Heart left ventricle (tissue), 16 donors: ENCODE measurements at regions not wholly inside any gene's neighbourhood (a gene's known extent, or its start where the extent isn't known, plus 50 kb on each side); places are given as distances from the start of the nearest gene placed in this dataset.
"Not testable (repeated sequence)": the region's sequence is repeated elsewhere in the genome, so short reads cannot be mapped to it uniquely, and the experiment has no call there.

Experiments
- ATAC-seq, 4 donors: fragments of 200-7000 bp; cut with Tn5 transposase; one replicate each; pipeline ENCODE4 v1.9.1; 2020 to 2022; ENCODE audit warnings: moderate library complexity in 4 of 4, mild to moderate bottlenecking in 3 of 4, moderate number of reproducible peaks in 1 of 4
- DNase-seq, 5 donors: peaks; one replicate each; pipeline ENCODE4 v3.0.0-alpha.2; 2020
- H3K27ac ChIP-seq, 12 donors: fragments of 200-600 bp; sonication (generic) in 4 of 12; one replicate each; pipeline versions ENCODE4 v1.5.0 to v1.8.0; 2016 to 2022; ENCODE audit warnings: mild to moderate bottlenecking in 2 of 12
- H3K27me3 ChIP-seq, 9 donors: fragments of 200-600 bp; sonication (generic) in 2 of 9; one replicate each; pipeline versions ENCODE4 v1.5.1 to v1.8.0; 2016 to 2022; ENCODE audit warnings: mild to moderate bottlenecking in 3 of 9
- H3K36me3 ChIP-seq, 9 donors: fragments of 200-600 bp; sonication (generic) in 2 of 9; one replicate each; pipeline versions ENCODE4 v1.5.0 to v1.8.0; 2018 to 2022; ENCODE audit warnings: mild to moderate bottlenecking in 2 of 9
- H3K4me1 ChIP-seq, 12 donors: fragments of 200-600 bp; sonication (generic) in 4 of 12; one replicate each; pipeline versions ENCODE4 v1.5.0 to v1.8.0; 2016 to 2022; ENCODE audit warnings: mild to moderate bottlenecking in 3 of 12
- H3K4me3 ChIP-seq, 12 donors: fragments of 200-600 bp; sonication (generic) in 4 of 12; one replicate each; pipeline versions ENCODE4 v1.5.0 to v1.8.0; 2017 to 2022; ENCODE audit warnings: mild to moderate bottlenecking in 9 of 12, moderate library complexity in 4 of 12
- H3K9me3 ChIP-seq, 12 donors: fragments of 200-600 bp; sonication (generic) in 4 of 12; one replicate each; pipeline versions ENCODE4 v1.5.0 to v1.8.0; 2016 to 2022; ENCODE audit warnings: mild to moderate bottlenecking in 1 of 12
- POLR2A ChIP-seq, 2 donors: fragments of 450-650 bp; IDR thresholded peaks; one replicate each; pipeline ENCODE4 v1.6.1; 2017; ENCODE audit warnings: antibody characterized with exemption in 2 of 2, mild to moderate bottlenecking in 2 of 2, moderate library complexity in 2 of 2
- WGBS, 4 donors: extraction: QIAGEN DNeasy Blood & Tissue Kit in 2 of 4; methylation state at CpG; one replicate each; pipeline versions ENCODE4 v1.1.5 to v1.1.7; 2013 to 2018; 5-methylcytosine and 5-hydroxymethylcytosine counted together
- intact Hi-C, 10 donors: fragments of 100-400 bp; cut with DNase I; formaldehyde crosslinking; loops; one replicate each; pipeline versions ENCODE4 v1.11.1 to v1.14.2; 2022
- TF ChIP-seq, protein P1 (sequence below), 12 donors: fragments of 200-600 bp; sonication (generic) in 4 of 12; IDR thresholded peaks; one replicate each; pipeline versions ENCODE4 v1.5.0 to v1.8.0; 2018 to 2022; ENCODE audit warnings: antibody characterized with exemption in 12 of 12, mild to moderate bottlenecking in 5 of 12
- donor health status: ischemic (EF 13 %, LVEDD 7.1; RV severe dilation, severe dysfunction).
- donor health status: healthy with polysubstance abuse.
- donor health status: DM: no; HTN: yes; CAD: no.
- donor health status: DM: no; HTN: no; CAD: no.
- donor health status: ischemic (EF 25% LVEDD 6.9; RV normal size, moderate dysfunction).
- donor health status: ischemic (EF 25% LVEDD 5.7; RV mildly dilated, moderate dysfunction).
- donor health status: healthy.
- donor health status: DM: yes; HTN: yes; CAD: no.
- donor health status: ischemic (EF 35%, LVEDD 5.7; RV mildly dilated, moderate dysfunction).
- donor health status: nonischemic (EF 11% LVEDD 7.7; RV severe dilation, severe dysfunction).
- donor health status: DM: yes; HTN: yes; CAD: no.
- donor health status: PGD.
- donor health status: ischemic (EF 29% LVEDD 5.4; RV normal size, mild dysfunction).
- donor health status: nonischemic (EF 23%, LVEDD 6.1; RV moderate dilation, normal function).

DNA sequence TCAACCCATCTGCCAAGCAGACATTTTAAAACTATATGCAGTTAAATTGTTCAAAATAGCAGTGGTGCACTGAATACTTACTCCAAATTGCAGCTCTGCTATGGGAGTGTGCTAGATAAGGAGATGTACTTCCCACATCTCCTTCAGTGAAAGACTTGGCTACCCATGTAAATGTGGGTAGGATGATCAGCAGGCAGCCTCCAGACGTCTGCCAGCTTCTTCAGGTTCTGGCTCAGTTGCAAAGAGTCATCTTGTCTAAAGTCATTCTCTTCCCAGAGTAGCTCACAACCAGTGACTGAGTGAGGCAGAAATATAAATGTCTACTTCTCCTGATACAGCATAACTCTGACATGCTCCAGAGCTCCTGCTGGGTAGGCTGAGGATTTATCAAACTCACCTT, 1050.0 kb upstream of the CDH10 start:
- no peak for DNase-seq
- TF ChIP-seq, protein P1, sequence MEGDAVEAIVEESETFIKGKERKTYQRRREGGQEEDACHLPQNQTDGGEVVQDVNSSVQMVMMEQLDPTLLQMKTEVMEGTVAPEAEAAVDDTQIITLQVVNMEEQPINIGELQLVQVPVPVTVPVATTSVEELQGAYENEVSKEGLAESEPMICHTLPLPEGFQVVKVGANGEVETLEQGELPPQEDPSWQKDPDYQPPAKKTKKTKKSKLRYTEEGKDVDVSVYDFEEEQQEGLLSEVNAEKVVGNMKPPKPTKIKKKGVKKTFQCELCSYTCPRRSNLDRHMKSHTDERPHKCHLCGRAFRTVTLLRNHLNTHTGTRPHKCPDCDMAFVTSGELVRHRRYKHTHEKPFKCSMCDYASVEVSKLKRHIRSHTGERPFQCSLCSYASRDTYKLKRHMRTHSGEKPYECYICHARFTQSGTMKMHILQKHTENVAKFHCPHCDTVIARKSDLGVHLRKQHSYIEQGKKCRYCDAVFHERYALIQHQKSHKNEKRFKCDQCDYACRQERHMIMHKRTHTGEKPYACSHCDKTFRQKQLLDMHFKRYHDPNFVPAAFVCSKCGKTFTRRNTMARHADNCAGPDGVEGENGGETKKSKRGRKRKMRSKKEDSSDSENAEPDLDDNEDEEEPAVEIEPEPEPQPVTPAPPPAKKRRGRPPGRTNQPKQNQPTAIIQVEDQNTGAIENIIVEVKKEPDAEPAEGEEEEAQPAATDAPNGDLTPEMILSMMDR (IDR thresholded peaks at IDR 0.05): no peak
- TF ChIP-seq POLR2A (IDR thresholded peaks at IDR 0.05): no peak
- 8 to 41% (median 22%) methylated on average over 1 of the region's 1 CpG for WGBS, 4 donors
- H3K27ac ChIP-seq: no peak overlapping the region
- H3K36me3 ChIP-seq: no peaks in the 10 kb centered on the region
- peaks cover 0 to 4% (median 0%) of the 10 kb centered on the region in 12 donors for H3K9me3 ChIP-seq
- no peaks in the 10 kb centered on the region for H3K4me1 ChIP-seq
- no peak for ATAC-seq
- intact Hi-C loops: no loop called here
- H3K4me3 ChIP-seq: no peak overlapping the region
- H3K27me3 ChIP-seq: no peaks in the 10 kb centered on the region

DNA sequence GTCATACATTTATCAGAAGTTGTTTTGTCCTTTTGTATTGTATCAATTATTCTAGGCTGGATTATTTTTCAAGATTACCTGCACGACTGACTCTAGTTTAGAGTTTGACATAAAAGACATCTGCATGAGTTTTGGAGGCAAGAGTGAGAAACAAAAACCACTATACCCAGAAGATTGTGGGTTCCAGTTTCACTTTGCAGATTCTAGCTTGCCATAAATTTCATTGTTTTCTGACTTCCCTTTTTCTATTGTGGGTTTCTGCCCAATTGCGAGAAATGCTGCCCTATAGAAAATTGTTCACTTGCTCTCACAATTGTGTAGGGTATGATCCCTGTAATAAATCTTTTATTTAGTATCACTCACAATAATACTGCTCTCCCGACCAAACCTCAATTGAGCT, 1043.4 kb upstream of the CDH10 start:
- Histone ChIP-seq H3K27me3 (no peaks in the 10 kb centered on the region), H3K9me3 (peaks cover 0 to 4% (median 0%) of the 10 kb centered on the region in 12 donors), H3K36me3 (no peaks in the 10 kb centered on the region), H3K4me3 (no peak overlapping the region), H3K27ac (no peak overlapping the region), H3K4me1 (no peaks in the 10 kb centered on the region)
- ATAC-seq (no peak), DNase-seq (no peak)
- WGBS, 4 donors: 65 to 74% (median 70%) methylated on average over 3 of the region's 3 CpGs
- intact Hi-C loops: no loop called here
- no peak for TF ChIP-seq POLR2A (IDR thresholded peaks at IDR 0.05)
- TF ChIP-seq, protein P1 (IDR thresholded peaks at IDR 0.05): no peak

DNA sequence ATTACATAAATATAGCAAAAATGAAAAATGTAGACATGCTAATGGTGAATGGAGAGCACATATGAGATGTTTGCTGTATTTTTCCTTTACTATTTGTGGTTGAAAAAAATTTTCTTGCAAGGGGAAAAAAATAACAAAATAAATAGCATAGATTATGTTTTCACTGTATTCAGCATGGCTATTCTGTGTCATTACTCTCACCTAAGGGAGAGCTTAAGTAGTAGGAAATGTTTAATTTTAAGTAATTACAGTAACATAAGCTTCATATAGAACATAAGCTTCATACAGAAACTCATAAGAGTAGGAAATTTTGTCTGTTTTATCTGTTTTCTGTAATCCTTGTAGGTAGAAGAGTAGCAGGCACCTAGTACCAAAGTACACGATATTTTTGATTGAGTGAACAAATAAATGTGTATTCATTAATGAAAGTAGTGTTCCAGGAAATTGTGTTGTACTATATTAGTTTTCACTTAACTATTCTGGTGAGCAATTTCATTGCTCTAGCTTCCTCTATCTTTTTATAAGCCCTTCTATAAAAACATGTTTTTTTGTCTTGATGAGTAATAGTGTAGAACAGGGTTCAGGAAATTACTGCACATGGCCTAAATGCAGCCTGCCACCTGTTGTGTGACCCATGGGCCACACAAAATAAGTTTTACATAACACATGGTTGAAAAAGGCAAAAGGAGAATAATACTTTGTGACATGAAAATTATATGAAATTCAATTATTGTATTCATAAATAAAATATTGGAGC, 1025.0 kb upstream of the CDH10 start:
- 67 to 89% (median 77%) methylated on average over 1 of the region's 1 CpG for WGBS, 4 donors
- intact Hi-C loops: no loop called here
- Histone ChIP-seq H3K36me3 (no peaks in the 10 kb centered on the region), H3K27me3 (no peaks in the 10 kb centered on the region), H3K9me3 (peaks cover 0 to 11% (median 0%) of the 10 kb centered on the region in 12 donors), H3K4me3 (no peak overlapping the region), H3K27ac (no peak overlapping the region), H3K4me1 (no peaks in the 10 kb centered on the region)
- TF ChIP-seq, protein P1 (IDR thresholded peaks at IDR 0.05): no peak
- TF ChIP-seq POLR2A (IDR thresholded peaks at IDR 0.05): no peak
- ATAC-seq (no peak), DNase-seq (no peak)

DNA sequence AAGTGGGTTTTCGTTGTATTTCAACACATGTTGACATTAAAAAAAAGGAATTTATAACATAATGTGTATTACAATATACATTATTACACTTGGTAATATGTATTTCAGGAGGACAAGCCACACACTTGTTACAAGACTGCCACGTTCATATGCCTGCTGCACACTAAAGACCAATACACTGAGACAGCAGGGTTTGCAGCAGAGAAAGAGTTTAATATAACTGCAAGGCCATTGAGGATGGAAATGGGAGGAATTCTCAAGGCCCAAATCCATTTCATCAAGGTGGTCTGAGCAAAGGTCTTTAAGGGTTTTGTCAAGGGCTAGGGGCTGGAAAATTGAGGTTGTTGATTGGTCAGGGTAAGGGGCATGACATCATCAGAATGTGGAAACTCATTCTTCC, 1017.8 kb upstream of the CDH10 start:
- no peaks in the 10 kb centered on the region for H3K4me1 ChIP-seq
- no peak overlapping the region for H3K27ac ChIP-seq
- DNase-seq (no peak), ATAC-seq (no peak)
- intact Hi-C loops: no loop called here
- H3K9me3 ChIP-seq: peaks cover 0 to 34% (median 10%) of the 10 kb centered on the region in 12 donors
- no peaks in the 10 kb centered on the region for H3K36me3 ChIP-seq
- WGBS, 4 donors: 60 to 66% (median 65%) methylated on average over 2 of the region's 2 CpGs
- no peak for TF ChIP-seq POLR2A (IDR thresholded peaks at IDR 0.05)
- TF ChIP-seq, protein P1 (IDR thresholded peaks at IDR 0.05): no peak
- no peak overlapping the region for H3K4me3 ChIP-seq
- H3K27me3 ChIP-seq: no peaks in the 10 kb centered on the region

DNA sequence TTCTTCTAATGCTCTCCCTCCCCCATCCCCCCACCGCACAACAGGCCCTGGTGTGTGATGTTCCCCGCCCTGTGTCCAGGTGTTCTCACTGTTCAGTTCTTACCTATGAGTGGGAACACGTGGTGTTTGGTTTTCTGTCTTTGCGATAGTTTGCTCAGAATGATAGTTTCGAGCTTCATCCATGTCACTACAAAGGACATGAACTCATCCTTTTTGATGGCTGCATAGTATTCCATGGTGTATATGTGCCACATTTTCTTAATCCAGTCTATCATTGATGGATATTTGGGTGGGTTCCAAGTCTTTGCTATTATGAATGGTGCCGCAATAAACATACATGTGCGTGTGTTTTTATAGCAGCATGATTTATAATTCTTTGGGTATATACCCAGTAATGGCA, 1005.5 kb upstream of the CDH10 start:
- DNase-seq, H3K36me3 ChIP-seq, ATAC-seq, H3K27me3 ChIP-seq, intact Hi-C loops, H3K4me1 ChIP-seq, H3K27ac ChIP-seq, H3K4me3 ChIP-seq: not testable (repeated sequence)
- WGBS, 4 donors: 89 to 94% (median 92%) methylated on average over 7 of the region's 7 CpGs
- H3K9me3 ChIP-seq: peaks cover 0 to 42% (median 3%) of the 10 kb centered on the region in 12 donors
